Stimulated activated naive CD4-positive, alpha-beta T cell (primary cell): ENCODE measurements at regions not wholly inside any gene's neighbourhood (a gene's known extent, or its start where the extent isn't known, plus 50 kb on each side); places are given as distances from the start of the nearest gene placed in this dataset.
"Not testable (repeated sequence)": the region's sequence is repeated elsewhere in the genome, so short reads cannot be mapped to it uniquely, and the experiment has no call there.

Source experiments
- DNase-seq, 6 experiments: peaks; one replicate each; lab custom pipeline; 2025; lab: John Stamatoyannopoulos, UW

- DNase-seq = no peak
Observed at GRCh38 chr2:84288293-84288692, 170.8 kb downstream of the SUCLG1 start.

- no peak for DNase-seq
Observed at GRCh38 chr2:84286878-84287277, 172.2 kb downstream of the SUCLG1 start.

GRCh38 chr2:84285056-84285747 is 173.9 kb downstream of the SUCLG1 start:
- DNase-seq = no peak

- DNase-seq = no peak
Observed at GRCh38 chr2:84283506-84283905, 175.6 kb downstream of the SUCLG1 start.

- no peak for DNase-seq
Observed at GRCh38 chr2:84281510-84281909, 177.6 kb downstream of the SUCLG1 start.

- DNase-seq = no peak
Observed at GRCh38 chr2:84280873-84281272, 178.2 kb downstream of the SUCLG1 start.

- DNase-seq = no peak
Observed at GRCh38 chr2:84278386-84278785, 180.7 kb downstream of the SUCLG1 start.

GRCh38 chr2:84276590-84277255 is 182.4 kb downstream of the SUCLG1 start:
- DNase-seq = no peak

- no peak for DNase-seq
Observed at GRCh38 chr2:84273406-84273805, 185.7 kb downstream of the SUCLG1 start.

- no peak for DNase-seq
Observed at GRCh38 chr2:84271977-84272376, 187.1 kb downstream of the SUCLG1 start.

GRCh38 chr2:84257831-84258230 is 201.2 kb downstream of the SUCLG1 start:
- DNase-seq = no peak

- DNase-seq = no peak
Observed at GRCh38 chr2:84251651-84252302, 207.3 kb downstream of the SUCLG1 start.

- DNase-seq = no peak
Observed at GRCh38 chr2:84249140-84249539, 209.9 kb downstream of the SUCLG1 start.

- DNase-seq = no peak
Observed at GRCh38 chr2:84247532-84247931, 211.5 kb downstream of the SUCLG1 start.

- no peak for DNase-seq
Observed at GRCh38 chr2:84243788-84244733, 215.0 kb downstream of the SUCLG1 start.

GRCh38 chr2:84238907-84239306 is 220.2 kb downstream of the SUCLG1 start:
- no peak for DNase-seq

GRCh38 chr2:84236288-84236687 is 222.8 kb downstream of the SUCLG1 start:
- DNase-seq = no peak

GRCh38 chr2:84234103-84234502 is 225.0 kb downstream of the SUCLG1 start:
- no peak for DNase-seq

- no peak for DNase-seq
Observed at GRCh38 chr2:84231478-84231877, 227.6 kb downstream of the SUCLG1 start.

GRCh38 chr2:84224121-84224520 is 235.0 kb downstream of the SUCLG1 start:
- DNase-seq = no peak

- DNase-seq = no peak
Observed at GRCh38 chr2:84223191-84223590, 235.9 kb downstream of the SUCLG1 start.

GRCh38 chr2:84221102-84221501 is 238.0 kb downstream of the SUCLG1 start:
- not testable (repeated sequence) for DNase-seq
